ENCODE measurements at regions not wholly inside any gene's neighbourhood (a gene's known extent, or its start where the extent isn't known, plus 50 kb on each side); places are given as distances from the start of the nearest gene placed in this dataset.

DNA sequence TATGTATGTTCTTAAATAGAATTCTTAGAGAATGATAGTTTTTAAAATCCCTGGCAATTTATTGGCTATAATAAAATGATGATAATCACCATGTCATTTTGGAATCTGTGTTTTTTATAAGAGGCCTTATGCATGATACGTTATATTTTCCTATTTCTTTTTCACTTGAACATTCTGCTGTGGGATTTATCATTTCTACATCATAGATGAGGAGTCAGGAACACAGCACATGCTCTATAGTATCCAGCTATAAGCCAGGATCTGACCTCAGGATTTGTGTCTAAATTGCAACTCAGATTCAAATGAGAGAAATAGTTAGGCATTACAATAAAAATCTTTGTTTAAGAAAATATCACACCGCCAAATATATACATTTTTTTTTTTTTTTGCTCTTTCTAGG, 928.0 kb downstream of the EFNB2 start:
- TF ChIP-seq CTCF (IDR thresholded peaks at IDR 0.05): no peak
- TF ChIP-seq POLR2A (IDR thresholded peaks at IDR 0.05): no peak

Data from thyroid gland (tissue), 4 donors.